GM19351 (cell line): ENCODE measurements at regions not wholly inside any gene's neighbourhood (a gene's known extent, or its start where the extent isn't known, plus 50 kb on each side); places are given as distances from the start of the nearest gene placed in this dataset.

Experiments used
- ATAC-seq: cut with Tn5 transposase; IDR thresholded peaks from one replicate; pipeline ENCODE4 v1.9.1; 2021; ENCODE audit warnings: mild to moderate bottlenecking, moderate library complexity; ENCODE audit not compliant: unreplicated experiment

DNA sequence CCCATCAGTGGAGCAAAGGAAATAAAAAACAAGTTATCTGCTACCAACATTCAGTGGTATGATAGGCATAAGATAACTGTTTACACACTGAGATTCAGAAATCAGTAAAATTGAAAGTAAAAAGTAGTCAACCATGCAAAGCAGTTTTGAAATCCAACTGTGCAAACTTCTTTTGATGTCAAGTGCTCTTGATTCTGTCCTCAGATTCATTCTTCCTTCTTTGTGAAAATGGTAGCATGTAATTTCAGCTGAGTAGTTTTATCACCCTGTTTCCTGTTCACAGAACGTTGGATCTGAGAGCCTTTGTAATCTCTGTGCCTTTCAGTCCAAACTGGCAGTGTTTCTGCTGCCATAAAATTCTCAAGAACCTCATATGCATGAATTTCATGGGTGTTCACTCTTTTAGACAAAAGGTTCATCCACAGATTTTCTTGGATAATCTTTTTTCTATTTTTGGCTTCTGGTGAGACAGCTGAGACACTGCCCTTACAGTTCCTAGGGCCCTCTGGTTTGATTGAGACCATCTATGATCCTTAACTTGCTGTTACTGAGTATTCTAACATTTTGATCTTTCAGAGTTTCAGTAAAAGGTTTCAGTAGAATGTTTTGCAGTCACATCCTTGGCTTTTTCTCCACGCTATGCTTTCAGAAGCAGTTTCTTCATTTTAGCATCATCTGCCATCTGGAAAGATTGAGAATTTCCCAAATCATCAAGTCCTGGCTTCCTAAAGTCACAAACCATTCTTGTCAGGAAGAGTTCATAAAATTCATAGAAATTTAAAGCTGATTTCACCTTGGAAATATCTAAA lies 272.3 kb upstream of the EPHA4 start:
- ATAC-seq: peak; percentile 85

DNA sequence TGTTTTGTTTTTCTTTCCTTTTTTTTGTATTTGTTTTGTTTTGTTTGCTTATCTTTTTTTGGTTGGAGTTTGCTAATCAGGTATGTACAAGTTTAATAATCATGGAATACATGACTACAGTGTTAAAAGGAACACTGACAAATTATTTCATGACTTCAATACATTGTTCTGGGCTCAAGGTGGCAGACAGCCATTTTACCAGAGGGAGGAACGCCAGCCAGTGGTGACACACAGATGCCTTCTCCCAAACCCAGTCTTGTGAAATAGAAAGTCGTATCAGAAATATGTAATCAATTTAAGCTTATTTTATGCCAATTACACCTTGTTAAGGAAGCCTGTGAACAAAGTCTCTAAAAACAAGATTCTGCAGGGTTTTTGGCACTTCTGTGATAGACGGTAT lies 264.0 kb upstream of the EPHA4 start:
- no peak for ATAC-seq

DNA sequence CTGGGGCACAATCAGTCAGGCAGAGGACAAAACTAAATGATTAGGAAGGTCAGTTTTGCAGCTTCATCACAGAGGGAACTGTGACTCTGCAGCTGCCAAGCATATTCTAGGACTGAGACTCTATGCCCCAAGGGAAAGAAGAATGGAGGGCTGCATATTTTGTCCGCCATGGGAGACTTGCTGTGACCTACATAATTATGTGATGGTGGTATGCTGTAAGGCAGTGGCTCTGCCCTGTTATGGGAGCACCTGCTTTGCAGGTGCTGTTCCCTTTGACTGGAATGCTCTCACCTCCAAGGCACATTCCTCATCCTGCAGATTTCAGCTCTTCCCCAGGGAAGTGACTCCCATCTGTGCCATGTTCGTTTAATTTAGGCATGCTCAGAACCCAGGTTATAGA lies 261.9 kb upstream of the EPHA4 start:
- no peak for ATAC-seq

DNA sequence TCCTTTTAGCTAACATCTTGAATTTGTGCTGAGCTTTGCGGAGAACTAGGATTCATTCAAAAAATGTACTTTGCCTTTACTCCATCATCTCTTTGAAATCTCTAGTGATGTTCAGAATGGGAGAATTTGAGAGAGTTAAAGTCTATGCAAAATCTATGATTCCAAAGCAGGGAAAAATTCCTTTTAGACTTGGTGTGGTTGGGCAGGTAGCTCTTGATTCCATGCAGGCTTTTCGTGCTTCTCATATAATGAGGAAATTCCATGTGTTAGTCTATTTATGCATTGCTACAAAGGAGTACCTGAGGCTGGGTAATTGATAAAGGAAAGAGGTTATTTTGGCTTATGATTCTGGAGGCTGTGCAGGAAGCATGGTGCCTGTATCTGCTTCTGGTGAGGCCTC lies 258.9 kb upstream of the EPHA4 start:
- no peak for ATAC-seq

DNA sequence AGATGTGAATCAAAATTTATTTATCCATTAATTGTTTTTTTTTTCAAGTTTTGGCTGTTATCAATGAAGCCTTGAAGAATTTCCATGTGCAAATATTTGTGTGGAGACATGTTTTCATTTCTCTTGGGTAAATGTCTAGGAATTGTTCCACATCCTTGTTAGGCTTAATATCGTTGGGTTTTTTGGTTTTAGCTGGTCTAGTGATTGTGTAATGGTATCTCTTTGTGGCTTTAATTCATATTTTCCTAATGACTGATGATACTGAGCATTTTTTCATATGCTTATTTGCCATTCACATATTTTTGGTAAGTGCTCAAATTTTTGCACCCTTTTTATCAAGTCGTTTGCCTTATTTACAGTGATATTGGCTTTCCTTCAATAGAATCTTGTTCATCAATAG lies 250.3 kb upstream of the EPHA4 start:
- ATAC-seq: no peak

DNA sequence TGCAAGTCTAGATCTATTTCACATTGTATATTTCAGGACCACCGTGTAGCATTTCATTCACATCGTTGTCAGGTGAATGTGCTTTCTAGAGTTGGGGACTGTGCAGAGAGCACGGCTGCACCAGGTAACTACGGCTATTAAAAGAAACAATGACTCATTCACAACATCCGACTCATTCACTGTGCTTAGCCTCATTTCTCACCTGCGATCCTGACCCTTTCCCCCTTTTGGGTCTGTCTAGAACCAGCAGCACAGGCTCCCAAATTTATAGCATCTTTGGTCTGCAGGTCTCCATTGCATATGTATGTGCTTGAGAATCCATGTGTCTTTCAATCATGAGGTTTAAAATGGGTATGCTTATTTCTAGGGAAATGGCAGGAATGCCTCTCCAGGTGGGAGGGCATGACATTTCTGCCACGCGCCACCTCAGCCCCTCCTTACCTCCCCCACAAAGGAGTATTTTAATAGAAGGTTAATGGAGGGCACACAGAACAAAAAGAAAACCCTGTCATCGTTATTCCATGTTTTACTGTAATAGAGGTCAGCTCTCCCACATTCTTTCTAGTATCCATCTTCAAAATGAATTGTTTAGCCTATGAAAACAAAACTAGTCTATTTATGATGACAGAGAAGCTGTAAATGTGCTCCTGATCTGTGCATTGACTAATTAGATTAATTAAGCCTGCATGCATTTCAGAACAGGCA lies 246.7 kb upstream of the EPHA4 start:
- ATAC-seq: no peak

DNA sequence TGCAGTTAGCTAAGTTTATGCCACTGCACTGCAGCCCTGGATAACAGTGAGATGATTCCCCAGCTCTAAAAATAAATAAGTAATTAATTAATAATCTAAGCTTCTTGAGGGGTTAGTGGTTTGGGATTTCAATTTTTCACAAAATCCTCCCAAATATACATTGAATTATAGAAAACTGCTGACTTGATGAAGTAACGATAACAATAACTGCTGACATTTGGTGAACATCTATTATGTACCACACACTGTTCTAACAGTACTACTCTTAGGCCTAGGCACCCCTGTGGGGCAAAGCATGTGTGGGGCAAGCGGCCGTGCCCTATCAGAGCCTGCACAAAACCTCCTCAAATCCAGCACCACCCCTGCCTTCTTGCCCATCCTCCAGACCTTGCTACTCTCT lies 245.8 kb upstream of the EPHA4 start:
- no peak for ATAC-seq

DNA sequence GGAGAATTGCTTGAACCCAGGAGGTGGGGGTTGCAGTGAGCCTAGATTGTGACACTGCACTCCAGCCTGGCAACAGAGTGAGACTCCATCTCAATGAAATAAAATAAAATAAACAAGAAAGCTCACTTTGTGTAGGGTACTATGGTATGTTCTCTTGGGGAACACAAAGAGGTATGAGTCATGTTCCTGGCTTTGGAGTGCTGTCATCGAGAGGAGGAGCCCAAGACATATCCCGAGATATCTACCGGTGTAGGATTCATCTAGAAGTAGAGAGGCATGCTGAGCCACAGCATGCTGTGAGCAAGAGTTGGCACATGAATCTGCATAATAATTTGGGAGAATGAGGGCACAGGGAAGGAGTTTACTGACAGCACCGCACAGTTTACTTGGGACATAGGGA lies 244.9 kb upstream of the EPHA4 start:
- no peak for ATAC-seq

DNA sequence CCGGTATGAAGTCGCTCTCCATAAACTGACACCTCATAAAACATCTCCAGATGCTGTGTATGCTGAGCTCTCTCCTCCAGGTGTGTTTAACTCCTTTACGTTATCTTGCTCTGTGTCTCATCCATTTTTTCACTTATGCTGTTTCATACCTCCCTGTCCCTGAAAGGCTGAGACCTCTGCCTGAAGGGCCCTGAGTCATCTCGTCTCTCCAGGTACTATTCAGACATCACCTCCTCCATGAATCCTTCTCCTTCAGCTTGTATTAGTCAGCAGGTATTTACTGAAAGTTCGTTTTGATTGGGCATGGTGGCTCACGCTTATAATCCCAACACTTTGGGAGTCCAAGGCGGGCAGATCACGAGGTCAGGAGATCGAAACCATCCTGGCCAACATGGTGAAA lies 244.5 kb upstream of the EPHA4 start:
- no peak for ATAC-seq

DNA sequence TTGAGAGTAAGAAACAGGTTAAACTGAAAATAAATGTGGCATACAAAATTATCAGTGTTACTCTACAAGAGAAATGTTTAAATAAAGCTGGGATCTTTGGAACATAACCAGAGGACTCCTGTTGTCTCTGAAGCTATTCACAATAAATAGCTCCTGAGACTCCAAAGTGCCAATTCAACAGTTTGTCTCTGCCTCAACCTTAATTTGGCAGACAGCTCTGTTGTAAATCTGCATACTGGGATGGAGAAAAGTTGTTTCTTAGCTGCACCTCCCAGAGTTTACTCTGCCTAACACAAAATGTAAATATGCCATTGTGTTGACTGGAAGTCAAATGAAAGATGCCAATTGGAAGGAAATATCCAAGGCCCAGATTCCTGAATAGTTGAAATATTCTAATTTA lies 238.5 kb upstream of the EPHA4 start:
- ATAC-seq: no peak

DNA sequence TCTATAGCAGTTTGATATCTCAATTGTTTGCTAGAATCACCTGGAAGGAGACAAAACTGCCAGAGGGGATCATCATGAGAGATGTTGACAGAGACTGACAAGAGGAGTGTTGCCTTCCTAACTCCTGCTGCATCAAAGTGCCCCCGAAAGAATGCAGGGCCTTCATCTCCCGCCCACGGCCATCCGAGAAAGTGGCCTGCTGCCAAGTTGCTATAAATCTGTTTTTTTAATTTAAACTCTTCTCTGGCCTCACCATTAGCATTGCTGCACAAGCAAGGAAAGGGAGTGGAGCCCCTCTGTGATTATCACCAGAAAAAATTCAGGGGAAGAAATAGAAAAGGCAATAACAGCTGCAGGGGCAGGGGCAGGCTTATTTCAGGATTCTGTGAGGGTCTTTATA lies 238.1 kb upstream of the EPHA4 start:
- no peak for ATAC-seq

DNA sequence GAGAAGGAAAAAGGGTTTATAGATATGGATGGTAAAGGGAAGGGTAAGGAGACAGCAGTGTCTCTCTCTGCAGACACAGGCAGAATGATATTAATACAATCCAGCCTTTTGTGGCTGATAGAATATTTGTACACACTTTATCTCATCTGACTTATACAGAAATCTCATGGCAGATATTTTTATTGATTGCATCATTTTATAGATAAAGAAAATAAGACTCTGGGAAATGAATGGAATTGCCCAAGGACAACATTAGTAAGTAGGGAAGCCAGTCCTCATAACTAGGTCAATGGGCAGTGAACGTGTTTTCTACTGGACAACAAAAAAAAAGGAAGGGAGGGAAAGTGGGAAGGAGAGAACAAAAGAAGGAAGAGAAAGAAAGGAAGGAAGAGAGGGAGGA lies 236.4 kb upstream of the EPHA4 start:
- ATAC-seq: no peak

DNA sequence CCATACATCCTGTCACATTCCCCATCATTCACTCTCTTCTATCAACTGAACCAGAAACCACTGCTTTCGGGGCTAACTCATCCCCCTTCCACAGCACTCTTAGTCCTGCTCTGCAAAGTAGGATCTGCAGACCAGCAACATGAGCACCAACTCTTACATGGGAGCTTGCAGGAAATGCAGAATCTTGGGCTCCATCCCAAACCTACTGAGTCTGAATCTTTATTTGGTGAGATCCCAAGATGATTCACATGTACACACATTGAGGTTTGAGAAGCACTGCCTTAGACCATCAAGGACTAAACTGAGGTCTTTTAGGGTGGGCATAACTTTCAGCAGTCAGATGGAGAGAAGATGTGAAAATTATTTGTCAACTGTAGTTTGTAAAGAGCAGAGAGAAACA lies 235.6 kb upstream of the EPHA4 start:
- ATAC-seq: no peak

DNA sequence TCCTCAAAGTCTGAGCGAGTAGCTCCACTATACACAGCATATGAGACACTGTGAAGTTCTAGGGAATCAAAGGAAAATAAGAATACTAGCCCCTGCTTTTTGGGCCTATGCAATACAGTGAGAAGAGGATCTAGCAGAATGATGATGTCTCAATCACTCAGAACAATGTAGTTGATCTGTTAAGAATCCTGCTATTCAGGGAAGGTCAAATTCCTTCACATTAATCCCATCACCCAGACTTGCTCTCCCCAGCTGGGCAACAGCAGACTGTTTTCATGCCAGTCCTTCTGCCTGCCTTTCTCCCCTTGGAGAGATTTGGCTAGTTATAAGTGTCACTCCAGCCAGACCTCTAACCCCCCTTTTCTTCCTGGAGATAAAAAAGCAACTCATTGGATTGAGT lies 230.0 kb upstream of the EPHA4 start:
- ATAC-seq: no peak

DNA sequence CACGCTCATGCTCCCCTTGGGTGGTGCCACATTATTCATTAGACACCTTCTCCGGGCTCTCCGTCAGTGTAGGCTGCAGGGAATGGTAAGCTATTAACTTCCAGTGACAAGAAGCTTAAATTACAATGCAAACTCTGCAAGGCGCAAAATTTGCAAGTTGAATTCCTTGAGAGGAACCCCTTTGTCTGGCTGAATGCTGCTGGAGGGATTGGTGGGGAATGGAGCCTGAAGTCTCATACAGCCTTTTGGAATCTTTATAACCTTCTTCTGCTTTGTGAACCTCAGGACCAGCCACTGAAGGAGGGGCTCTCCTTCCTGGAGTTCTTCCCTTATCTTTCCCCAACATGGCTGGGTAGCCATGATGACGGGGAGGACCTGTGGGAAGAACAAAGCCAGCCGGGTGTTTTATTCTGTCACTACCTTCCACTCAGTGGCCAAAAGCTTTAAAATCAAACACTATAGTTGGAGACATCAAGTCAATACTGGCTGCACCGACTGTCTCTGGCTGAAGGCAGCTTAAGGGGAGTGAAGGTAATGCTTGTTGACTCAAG lies 220.9 kb upstream of the EPHA4 start:
- ATAC-seq: no peak

DNA sequence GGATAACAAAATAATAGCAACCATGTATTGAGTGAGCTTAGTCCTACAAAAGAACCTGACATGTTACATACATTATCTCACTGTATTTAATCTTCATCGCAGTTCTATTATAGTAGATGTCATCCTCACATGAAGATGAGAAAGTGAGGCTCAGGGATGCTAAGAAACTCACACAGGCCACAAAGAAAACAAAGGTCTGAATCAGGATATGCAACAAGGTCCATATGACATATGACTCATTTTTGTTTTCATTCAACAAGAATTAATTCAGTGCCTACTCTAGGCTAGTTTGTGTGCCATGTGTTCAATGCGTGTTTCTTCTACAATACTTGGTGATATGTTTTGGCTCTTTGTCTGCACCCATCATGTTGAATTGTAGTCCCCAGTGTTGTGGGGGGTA lies 219.7 kb upstream of the EPHA4 start:
- no peak for ATAC-seq

DNA sequence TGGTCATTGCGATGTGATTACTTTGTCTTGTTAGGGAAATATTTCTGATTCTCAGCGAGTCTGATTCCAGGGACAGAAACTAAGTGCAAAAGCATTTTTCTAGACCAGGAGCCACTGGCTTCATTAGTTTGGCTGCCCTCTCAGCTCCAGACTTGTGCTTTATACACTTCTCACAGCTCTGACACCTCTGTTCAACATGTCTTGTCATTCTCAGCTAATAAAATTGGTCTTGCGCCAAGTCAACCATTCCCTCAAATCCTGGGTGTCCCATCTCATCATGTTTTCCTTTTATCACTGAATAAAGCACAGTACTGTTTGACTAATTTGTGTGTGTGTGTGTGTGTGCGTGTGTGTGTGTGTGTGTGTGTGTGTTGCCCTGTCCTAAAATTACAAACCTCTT lies 215.5 kb upstream of the EPHA4 start:
- no peak for ATAC-seq

DNA sequence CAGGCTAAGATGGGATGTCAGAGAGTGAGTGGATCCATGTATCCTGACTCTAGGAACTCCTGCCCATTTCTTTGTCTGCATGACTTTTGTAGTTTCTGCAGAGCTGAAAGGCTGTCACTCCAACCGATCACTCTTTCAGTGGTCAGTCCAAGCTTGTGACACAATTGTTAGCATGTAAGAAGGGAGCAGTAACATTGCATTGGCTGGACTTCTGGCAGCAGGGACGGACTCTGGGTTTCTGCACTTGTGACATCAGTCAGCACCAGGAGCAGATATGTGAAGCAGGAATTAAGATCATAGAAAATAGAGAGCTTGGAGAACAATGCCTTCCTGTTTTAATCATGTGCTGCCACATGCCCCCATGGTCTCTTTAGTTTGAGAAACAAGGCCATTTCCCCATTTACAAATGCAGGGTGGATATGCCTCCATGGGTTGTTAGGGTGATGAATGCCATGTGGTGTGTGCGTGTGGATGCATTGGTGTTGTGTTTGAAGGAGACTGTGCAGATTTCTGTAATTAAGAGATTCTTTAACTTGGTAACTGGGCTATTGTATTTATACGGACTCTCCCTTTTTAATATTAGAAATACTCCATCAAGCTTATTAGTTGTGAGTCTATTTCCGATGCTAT lies 214.3 kb upstream of the EPHA4 start:
- no peak for ATAC-seq

DNA sequence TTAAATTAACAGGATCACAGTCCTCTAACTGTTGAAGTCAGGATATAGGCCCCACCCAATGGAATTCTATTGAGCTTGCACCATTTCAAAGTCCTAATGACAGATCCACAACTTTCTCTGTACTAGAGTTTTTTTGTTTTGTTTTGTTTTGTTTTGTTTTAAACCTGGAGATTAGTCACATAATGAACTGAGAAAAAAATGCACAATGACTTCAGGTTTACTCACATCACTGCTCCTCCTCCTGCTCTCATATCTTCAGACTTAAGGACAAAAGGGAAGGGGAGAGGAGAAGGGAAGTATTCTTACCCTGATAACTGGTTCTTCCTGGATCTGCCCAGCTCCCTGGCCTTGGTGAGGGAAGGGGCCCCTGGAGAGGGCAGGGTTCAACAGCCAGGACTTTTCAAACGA lies 208.2 kb upstream of the EPHA4 start:
- ATAC-seq: no peak

DNA sequence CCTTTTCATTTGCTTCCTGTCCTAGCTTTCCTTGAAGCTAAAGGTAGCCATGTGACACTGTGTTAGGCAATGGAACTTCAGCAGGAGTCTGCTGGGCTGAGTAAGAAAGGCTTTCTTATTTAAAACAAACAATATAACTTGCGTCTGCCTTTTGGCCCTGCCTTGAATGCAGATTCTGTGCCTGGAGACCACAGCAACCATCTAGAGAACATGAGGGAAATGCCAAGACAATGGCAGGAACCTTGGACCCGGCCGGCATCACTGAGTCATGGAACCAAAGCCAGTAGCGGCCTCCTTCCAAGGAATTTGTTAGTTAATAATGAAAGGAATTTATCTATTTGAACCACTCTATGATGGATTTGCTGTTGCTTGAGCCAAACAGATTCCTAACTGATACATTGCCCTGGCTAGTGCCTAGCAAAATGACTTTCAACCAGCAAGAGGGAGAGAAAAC lies 207.5 kb upstream of the EPHA4 start:
- ATAC-seq: no peak

DNA sequence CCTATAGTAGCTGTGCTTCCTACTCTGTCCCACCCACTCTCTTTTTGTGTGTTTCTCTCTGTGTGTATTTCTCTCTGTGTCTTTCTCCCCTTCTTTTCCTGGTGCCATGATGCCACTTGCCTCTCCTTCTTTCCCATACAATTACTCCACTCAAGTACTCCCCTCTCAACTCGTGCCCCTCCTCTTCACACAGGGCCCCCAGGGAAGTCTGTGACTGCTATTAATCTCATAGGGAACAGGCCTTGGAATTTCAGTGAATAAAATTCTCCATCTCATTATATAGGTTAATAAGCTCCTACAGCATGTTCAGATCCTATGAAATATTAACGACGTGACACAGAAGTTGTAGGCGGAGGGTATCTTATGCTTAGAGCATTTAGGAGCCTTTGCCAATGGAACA lies 205.9 kb upstream of the EPHA4 start:
- no peak for ATAC-seq

DNA sequence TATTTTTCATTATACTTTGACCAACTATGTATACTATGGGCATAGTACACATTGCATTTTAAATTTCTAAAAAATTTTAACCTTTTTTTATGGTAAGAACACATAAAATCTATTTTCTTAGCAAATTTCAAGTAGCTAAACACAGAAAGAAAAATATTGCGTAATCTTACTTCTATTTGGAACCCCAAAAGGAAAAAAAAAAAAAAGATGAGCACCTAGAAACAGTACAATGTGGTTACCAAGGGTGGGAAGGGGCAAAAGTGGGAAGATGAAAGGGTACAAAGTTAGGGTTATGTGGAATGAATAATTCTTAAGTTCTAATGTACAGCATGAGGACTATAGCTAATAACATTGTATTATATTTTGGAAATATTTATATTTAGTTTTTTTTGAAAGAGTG lies 205.0 kb upstream of the EPHA4 start:
- no peak for ATAC-seq
